Skeletal muscle satellite cell (primary cell): ENCODE measurements at regions not wholly inside any gene's neighbourhood (a gene's known extent, or its start where the extent isn't known, plus 50 kb on each side); places are given as distances from the start of the nearest gene placed in this dataset.

Experiments
- H3K27me3 ChIP-seq: 2 replicates; pipeline ENCODE4 v1.7.0; 2013; ENCODE audit warnings: low read length; ENCODE audit not compliant: control insufficient read depth, insufficient read depth
- H3K36me3 ChIP-seq: 2 replicates; pipeline ENCODE4 v1.7.0; 2013; ENCODE audit warnings: mild to moderate bottlenecking, control low read depth, low read length; ENCODE audit not compliant: insufficient read depth
- H3K4me1 ChIP-seq: 2 replicates; pipeline ENCODE4 v1.7.0; 2013; ENCODE audit warnings: low read length; ENCODE audit not compliant: control insufficient read depth, insufficient read depth
- H3K4me2 ChIP-seq: 2 replicates; pipeline ENCODE4 v1.7.0; 2013; ENCODE audit warnings: mild to moderate bottlenecking, low read length
- H3K4me3 ChIP-seq: 2 replicates; pipeline ENCODE4 v1.7.0; 2013; ENCODE audit warnings: low read length
- H3K9ac ChIP-seq: 2 replicates; pipeline ENCODE4 v1.7.0; 2013; ENCODE audit warnings: mild to moderate bottlenecking, low read depth, low read length, moderate library complexity
- H3K9me3 ChIP-seq: replicated peaks from 2 replicates; pipeline ENCODE4 v1.7.0; 2013; ENCODE audit warnings: mild to moderate bottlenecking, control low read depth, low read length

DNA sequence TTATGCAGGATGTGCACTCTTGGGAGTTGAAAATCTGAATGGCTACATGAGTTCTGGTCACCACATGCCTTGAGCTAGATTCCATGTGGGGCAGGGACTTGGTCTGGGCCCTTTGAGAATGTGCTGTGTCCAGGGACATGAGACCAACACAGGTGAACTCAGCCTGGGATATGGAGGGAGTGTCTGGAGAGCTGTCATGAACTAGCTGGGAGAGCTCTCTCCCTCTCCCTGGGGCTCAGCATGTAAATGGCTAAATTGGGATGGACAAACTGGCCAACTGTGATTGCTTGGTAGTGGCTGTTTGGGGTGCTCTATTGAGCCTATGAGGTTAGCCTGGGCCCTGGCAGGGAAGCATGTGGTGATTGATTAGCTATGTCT is 105.1 kb upstream of the HS6ST1 start:
- no peaks in the 10 kb centered on the region for H3K9me3 ChIP-seq
- H3K4me1 ChIP-seq = no peaks in the 10 kb centered on the region
- no peak overlapping the region for H3K4me3 ChIP-seq
- H3K36me3 ChIP-seq = no peaks in the 10 kb centered on the region
- H3K4me2 ChIP-seq = no peak overlapping the region
- no peak overlapping the region for H3K9ac ChIP-seq
- no peaks in the 10 kb centered on the region for H3K27me3 ChIP-seq

- no peaks in the 10 kb centered on the region for H3K9me3 ChIP-seq
- H3K27me3 ChIP-seq = no peaks in the 10 kb centered on the region
- no peaks in the 10 kb centered on the region for H3K36me3 ChIP-seq
- no peak overlapping the region for H3K4me2 ChIP-seq
- H3K9ac ChIP-seq = no peak overlapping the region
- H3K4me3 ChIP-seq = no peak overlapping the region
- no peaks in the 10 kb centered on the region for H3K4me1 ChIP-seq
Observed at GRCh38 chr2:128424406-128425171, 105.9 kb upstream of the HS6ST1 start.

- Histone ChIP-seq H3K9ac (no peak overlapping the region), H3K4me2 (no peak overlapping the region), H3K4me1 (no peaks in the 10 kb centered on the region), H3K4me3 (no peak overlapping the region), H3K36me3 (no peaks in the 10 kb centered on the region), H3K27me3 (no peaks in the 10 kb centered on the region), H3K9me3 (no peaks in the 10 kb centered on the region)
Observed at GRCh38 chr2:128425216-128425615, 106.5 kb upstream of the HS6ST1 start.

GRCh38 chr2:128425731-128426620 is 107.3 kb upstream of the HS6ST1 start:
- Histone ChIP-seq H3K36me3 (no peaks in the 10 kb centered on the region), H3K9ac (no peak overlapping the region), H3K4me2 (no peak overlapping the region), H3K27me3 (no peaks in the 10 kb centered on the region), H3K4me1 (no peaks in the 10 kb centered on the region), H3K9me3 (no peaks in the 10 kb centered on the region), H3K4me3 (no peak overlapping the region)

DNA sequence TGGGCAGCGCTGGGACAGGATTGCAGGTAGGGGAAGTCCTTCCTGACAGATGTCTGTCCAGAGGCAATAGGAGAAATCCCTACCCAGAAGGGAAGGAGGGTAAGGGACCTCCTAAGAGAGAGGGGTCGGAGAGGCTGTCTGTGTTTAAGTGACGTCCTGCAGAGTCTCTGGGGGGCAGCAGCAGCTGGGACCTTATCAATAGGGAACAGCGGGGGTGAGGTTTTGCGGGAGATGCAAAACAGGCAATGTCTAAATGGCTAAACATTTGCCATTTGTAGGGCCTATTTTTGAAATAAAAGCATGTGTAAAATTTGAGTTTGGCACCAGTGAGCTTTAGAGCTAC is 108.7 kb upstream of the HS6ST1 start:
- Histone ChIP-seq H3K36me3 (no peaks in the 10 kb centered on the region), H3K9ac (no peak overlapping the region), H3K27me3 (no peaks in the 10 kb centered on the region), H3K4me3 (no peak overlapping the region), H3K9me3 (no peaks in the 10 kb centered on the region), H3K4me2 (no peak overlapping the region), H3K4me1 (no peaks in the 10 kb centered on the region)

DNA sequence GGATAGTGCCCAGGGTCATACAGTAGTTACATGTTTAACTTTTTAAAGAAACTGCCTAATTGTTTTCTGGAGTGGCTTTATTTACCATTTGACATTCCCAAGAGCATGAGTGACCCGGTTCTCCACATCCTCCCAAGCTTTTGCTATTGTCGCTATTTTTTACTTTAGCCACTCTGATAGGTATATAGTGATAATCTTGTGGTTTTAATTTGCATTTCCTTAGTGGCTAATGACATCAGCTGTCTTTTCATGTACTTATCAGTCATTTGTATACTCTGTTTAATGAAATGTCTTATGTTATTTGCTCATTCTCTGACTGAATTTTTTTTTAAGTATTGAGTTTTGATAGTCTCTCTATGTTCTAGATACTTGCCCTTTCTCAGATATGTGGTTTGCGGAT is 109.7 kb upstream of the HS6ST1 start:
- H3K4me2 ChIP-seq = no peak overlapping the region
- no peak overlapping the region for H3K9ac ChIP-seq
- no peaks in the 10 kb centered on the region for H3K36me3 ChIP-seq

DNA sequence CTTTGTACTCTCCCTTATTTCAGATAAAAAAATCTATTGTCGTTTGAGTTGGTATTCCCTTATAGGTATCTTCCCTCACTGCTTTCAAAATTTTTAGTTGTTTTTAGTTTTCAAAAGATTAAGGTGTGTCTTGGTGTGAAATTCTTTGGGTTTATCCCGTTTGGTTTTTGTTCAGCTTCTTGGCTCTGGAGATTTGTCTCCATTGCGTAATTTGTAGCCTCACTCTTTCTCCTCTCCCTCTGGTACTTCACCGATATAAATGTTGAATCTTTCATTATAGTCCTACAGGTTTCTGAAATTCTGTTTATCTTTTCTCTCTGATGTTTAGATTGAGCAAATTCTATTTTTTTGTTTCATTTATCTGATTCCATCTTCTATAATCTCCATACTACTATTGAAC is 113.8 kb upstream of the HS6ST1 start:
- Histone ChIP-seq H3K4me2 (no peak overlapping the region), H3K4me3 (no peak overlapping the region), H3K9me3 (no peaks in the 10 kb centered on the region)

More for the DNA sequence above, 109.7 kb upstream of the HS6ST1 start:
- H3K27me3 ChIP-seq = no peaks in the 10 kb centered on the region
- H3K4me3 ChIP-seq = no peak overlapping the region
- no peaks in the 10 kb centered on the region for H3K4me1 ChIP-seq
- no peaks in the 10 kb centered on the region for H3K9me3 ChIP-seq

DNA sequence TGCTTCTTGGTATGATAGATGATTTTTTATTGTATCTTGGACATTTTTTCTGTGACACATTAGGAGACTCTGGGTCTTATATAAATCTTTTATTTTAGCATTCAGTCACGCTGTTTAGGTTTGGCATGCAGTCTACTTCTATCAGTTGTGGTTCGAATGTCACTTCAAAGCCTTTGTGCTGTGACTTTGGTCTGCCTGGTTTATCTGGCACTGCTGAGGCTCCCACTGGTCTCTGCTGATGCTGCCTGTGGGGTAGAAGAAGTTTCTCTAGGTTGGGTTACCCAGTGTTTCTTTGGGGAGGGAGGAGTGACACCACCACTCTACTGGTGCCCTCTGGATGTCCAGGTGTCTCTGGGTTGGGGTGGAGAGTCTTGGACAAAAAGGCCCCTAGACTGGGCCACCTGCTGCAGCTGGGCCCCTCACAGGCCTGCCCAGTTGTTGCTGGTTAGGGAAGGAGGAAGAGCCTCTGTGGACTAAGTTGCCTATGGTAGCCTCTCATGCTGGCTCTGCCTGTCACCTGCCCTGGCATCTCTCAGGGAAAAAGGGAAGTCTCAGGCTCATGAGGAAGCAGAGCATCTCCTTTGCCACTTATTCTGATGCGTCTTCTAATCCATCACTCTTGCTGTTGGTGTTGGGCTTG is 115.4 kb upstream of the HS6ST1 start:
- Histone ChIP-seq H3K27me3 (no peaks in the 10 kb centered on the region), H3K36me3 (no peaks in the 10 kb centered on the region), H3K4me1 (no peaks in the 10 kb centered on the region), H3K9me3 (no peaks in the 10 kb centered on the region), H3K4me3 (no peak overlapping the region), H3K9ac (no peak overlapping the region), H3K4me2 (no peak overlapping the region)

More for the DNA sequence above, 113.8 kb upstream of the HS6ST1 start:
- H3K4me1 ChIP-seq = no peaks in the 10 kb centered on the region
- no peaks in the 10 kb centered on the region for H3K27me3 ChIP-seq
- no peak overlapping the region for H3K9ac ChIP-seq
- H3K36me3 ChIP-seq = no peaks in the 10 kb centered on the region

DNA sequence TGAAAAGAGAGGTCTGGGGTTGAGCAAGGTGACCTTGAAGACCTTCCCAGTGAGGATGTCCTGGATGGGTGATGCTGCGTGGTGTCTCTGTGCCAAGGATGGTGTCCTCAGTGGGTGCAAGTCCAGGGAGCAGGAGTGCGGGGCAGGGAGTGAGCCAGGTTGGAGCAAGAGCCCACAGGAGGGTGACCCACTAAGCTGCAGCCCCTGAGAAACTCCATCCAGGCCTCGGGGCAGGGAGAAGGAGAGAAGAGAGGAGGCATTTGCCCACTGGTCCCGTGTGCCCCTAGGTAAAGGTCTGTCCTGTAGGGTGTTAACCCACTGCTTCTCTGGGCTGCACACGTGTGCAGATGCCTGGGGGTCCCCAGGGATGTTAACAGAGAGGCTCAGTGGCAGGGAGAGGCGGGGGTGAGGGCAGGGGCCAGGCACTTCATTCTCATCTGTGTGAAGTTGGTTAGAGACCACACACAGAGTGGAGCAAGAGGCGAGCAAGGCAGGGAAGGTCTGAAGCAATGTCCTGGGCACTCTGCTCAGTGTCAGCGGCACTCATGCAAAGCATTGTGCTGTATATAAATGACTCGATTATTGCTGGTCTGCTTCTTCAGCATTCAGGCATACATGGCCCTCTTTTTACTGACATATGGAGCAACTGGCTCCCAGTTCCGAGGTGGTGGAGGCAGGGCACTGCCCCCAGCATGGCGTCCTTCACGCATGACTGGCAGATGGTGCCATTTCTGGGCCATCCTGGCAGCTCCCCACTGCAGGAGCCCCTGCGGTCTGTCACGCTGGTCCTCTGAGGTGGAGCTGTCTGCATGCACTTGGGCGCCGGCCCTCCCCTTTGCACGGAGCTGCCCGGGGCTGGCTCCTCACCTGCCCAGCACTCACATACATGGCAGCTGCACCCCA is 117.2 kb upstream of the HS6ST1 start:
- no peak overlapping the region for H3K4me2 ChIP-seq
- H3K4me3 ChIP-seq = no peak overlapping the region
- H3K4me1 ChIP-seq = no peaks in the 10 kb centered on the region
- no peak overlapping the region for H3K9ac ChIP-seq
- no peaks in the 10 kb centered on the region for H3K9me3 ChIP-seq
- no peaks in the 10 kb centered on the region for H3K27me3 ChIP-seq
- no peaks in the 10 kb centered on the region for H3K36me3 ChIP-seq

DNA sequence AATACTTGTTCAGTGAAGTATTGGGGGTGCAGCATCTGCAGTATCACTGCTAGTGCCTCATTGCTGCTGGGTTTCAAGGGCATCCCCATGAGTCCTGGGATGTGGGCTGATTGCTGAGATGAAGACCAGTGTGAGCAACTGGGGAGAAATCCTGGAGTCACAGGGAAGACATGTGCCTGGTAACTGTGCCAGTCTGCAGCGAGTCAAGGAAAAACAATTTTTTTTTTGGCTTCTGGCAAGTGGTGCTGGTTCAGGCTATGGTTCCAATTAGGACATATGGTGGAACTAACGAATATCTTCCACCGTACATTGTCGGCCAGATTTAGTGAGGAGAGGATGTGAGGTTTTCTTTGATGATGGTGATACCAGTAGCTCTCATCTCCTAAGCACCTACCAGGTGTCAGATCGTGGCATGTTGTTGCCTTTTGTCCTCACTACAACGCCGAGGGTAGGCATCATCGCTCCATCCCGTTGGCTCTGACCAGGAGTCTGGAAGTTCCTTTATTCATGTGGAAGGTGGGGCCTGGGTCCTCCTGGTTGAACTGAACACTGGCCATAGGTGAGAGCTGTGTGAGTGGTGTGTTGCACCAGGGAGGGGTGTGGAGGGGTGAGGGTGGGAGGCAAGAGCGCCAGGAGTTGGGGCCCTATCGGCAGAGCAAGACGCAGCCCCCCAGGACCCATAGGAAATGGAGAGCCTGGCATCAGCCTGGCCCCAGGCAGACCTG is 118.0 kb upstream of the HS6ST1 start:
- Histone ChIP-seq H3K9ac (no peak overlapping the region), H3K4me1 (no peaks in the 10 kb centered on the region), H3K36me3 (no peaks in the 10 kb centered on the region), H3K4me2 (no peak overlapping the region), H3K27me3 (no peaks in the 10 kb centered on the region), H3K4me3 (no peak overlapping the region), H3K9me3 (no peaks in the 10 kb centered on the region)
